Trophoblast cell (in vitro differentiated cells and primary cell): ENCODE measurements at regions not wholly inside any gene's neighbourhood (a gene's known extent, or its start where the extent isn't known, plus 50 kb on each side); places are given as distances from the start of the nearest gene placed in this dataset.

Source experiments
- DNase-seq, 2 donors: peaks; one replicate each; pipeline ENCODE4 v3.0.0-alpha.2; 2016
- H2AFZ ChIP-seq: 2 replicates; pipeline ENCODE4 v1.6.1; 2013; ENCODE audit warnings: low read length, moderate library complexity, mild to moderate bottlenecking; ENCODE audit not compliant: insufficient read depth, poor library complexity
- H2AK5ac ChIP-seq: 2 replicates; pipeline ENCODE4 v1.6.1; 2013; ENCODE audit warnings: mild to moderate bottlenecking, low read length
- H2BK120ac ChIP-seq: 2 replicates; pipeline ENCODE4 v1.6.1; 2013; ENCODE audit warnings: low read length, mild to moderate bottlenecking, moderate library complexity; ENCODE audit not compliant: insufficient read depth, poor library complexity
- H2BK12ac ChIP-seq: 2 replicates; pipeline ENCODE4 v1.6.1; 2013; ENCODE audit warnings: mild to moderate bottlenecking, low read length, moderate library complexity
- H2BK5ac ChIP-seq: 2 replicates; pipeline ENCODE4 v1.6.1; 2013; ENCODE audit warnings: low read length, low read depth, moderate library complexity, mild to moderate bottlenecking; ENCODE audit not compliant: poor library complexity
- H3K14ac ChIP-seq: 2 replicates; pipeline ENCODE4 v1.6.1; 2013; ENCODE audit warnings: mild to moderate bottlenecking, low read length
- H3K18ac ChIP-seq: 2 replicates; pipeline ENCODE4 v1.6.1; 2013; ENCODE audit warnings: mild to moderate bottlenecking, low read length
- H3K23ac ChIP-seq: 2 replicates; pipeline ENCODE4 v1.6.1; 2013; ENCODE audit warnings: low read length
- H3K27ac ChIP-seq: 2 replicates; pipeline ENCODE4 v1.5.1; 2013; ENCODE audit warnings: low read depth, mild to moderate bottlenecking, inconsistent platforms, low read length, moderate library complexity
- H3K27me3 ChIP-seq: 2 replicates; pipeline ENCODE4 v1.6.1; 2013; ENCODE audit warnings: inconsistent platforms, mild to moderate bottlenecking, low read length, moderate library complexity; ENCODE audit not compliant: insufficient read depth
- H3K36me3 ChIP-seq, 2 experiments: 1 replicate in 1 of 2; 2 replicates in 1 of 2; pipeline ENCODE4 v1.6.1; 2013; ENCODE audit warnings: low read length in 2 of 2, mild to moderate bottlenecking in 2 of 2, moderate library complexity in 1 of 2; ENCODE audit not compliant: insufficient read depth in 2 of 2, control insufficient read depth in 1 of 2
- H3K4ac ChIP-seq: 2 replicates; pipeline ENCODE4 v1.6.1; 2013; ENCODE audit warnings: low read depth, mild to moderate bottlenecking, low read length, moderate library complexity
- H3K4me1 ChIP-seq, 2 experiments: 1 replicate in 1 of 2; 2 replicates in 1 of 2; pipeline ENCODE4 v1.6.1; 2013; ENCODE audit warnings: low read length in 2 of 2, mild to moderate bottlenecking in 2 of 2, moderate library complexity in 1 of 2; ENCODE audit not compliant: insufficient read depth in 2 of 2, control insufficient read depth in 1 of 2
- H3K4me2 ChIP-seq: 2 replicates; pipeline ENCODE4 v1.6.1; 2013; ENCODE audit warnings: inconsistent platforms, mild to moderate bottlenecking, low read length, moderate library complexity
- H3K4me3 ChIP-seq: 2 replicates; pipeline ENCODE4 v1.5.1; 2013; ENCODE audit warnings: mild to moderate bottlenecking, low read depth, low read length, inconsistent platforms
- H3K79me1 ChIP-seq: one replicate; pipeline ENCODE4 v1.6.1; 2013; ENCODE audit warnings: low read length
- H3K79me2 ChIP-seq: 2 replicates; pipeline ENCODE4 v1.6.1; 2013; ENCODE audit warnings: low read length, mild to moderate bottlenecking; ENCODE audit not compliant: control insufficient read depth, insufficient read depth, poor library complexity
- H3K9ac ChIP-seq: 2 replicates; pipeline ENCODE4 v1.6.1; 2013; ENCODE audit warnings: mild to moderate bottlenecking, low read length
- H3K9me3 ChIP-seq: 2 replicates; pipeline ENCODE4 v1.6.1; 2013; ENCODE audit warnings: low read depth, mild to moderate bottlenecking, control low read depth, inconsistent platforms, low read length; ENCODE audit not compliant: insufficient read depth
- H4K12ac ChIP-seq: 2 replicates; pipeline ENCODE4 v1.6.1; 2013; ENCODE audit warnings: low read depth, mild to moderate bottlenecking, low read length, moderate library complexity
- H4K8ac ChIP-seq: 2 replicates; pipeline ENCODE4 v1.6.1; 2013; ENCODE audit warnings: low read depth, mild to moderate bottlenecking, low read length, moderate library complexity
- H4K91ac ChIP-seq: one replicate; pipeline ENCODE4 v1.6.1; 2013; ENCODE audit warnings: low read depth, mild to moderate bottlenecking, low read length, moderate library complexity
- WGBS: extraction: QIAGEN DNeasy Blood & Tissue Kit; methylation state at CpG from one replicate; pipeline ENCODE4 v1.1.7; 2013; ENCODE audit warnings: missing lambda C conversion rate; ENCODE audit not compliant: insufficient read length, insufficient coverage; ENCODE audit errors: extremely low coverage; 5-methylcytosine and 5-hydroxymethylcytosine counted together

DNA sequence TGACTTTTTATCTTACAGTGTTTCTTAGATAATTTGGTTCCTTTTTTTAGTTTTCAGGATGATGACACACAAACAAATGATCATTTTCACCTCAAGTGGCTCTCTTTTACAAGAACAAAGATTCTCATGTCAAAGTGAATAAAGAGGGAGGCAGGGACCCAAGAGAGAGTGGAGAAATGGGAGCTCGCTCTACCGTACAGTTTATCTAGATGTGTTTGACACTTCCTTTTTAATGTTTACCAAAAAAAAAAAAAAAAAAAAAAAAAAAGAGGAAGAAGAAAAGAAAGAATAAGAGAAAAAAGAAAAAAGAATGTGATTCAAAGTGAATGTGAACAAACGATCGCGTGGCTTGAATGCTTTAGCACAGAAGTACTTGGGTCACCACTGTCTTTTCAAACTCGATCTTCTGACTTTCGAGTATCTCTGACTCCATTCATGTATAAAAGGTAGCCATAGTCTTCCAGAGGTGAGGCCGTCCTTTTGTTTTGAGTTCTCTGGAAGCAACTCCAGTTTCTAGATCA, 75.6 kb upstream of the GRXCR1 start:
- Histone ChIP-seq H3K4ac (no peak overlapping the region), H3K27me3 (no peaks in the 10 kb centered on the region), H3K4me2 (no peak overlapping the region), H3K27ac (no peak overlapping the region), H2AFZ (no peak overlapping the region), H3K79me1 (no peaks in the 10 kb centered on the region), H4K8ac (no peak overlapping the region), H4K12ac (no peak overlapping the region), H3K23ac (no peak overlapping the region), H3K9me3 (no peaks in the 10 kb centered on the region), H3K18ac (no peak overlapping the region), H3K36me3 (no peaks in the 10 kb centered on the region), H3K4me1 (no peaks in the 10 kb centered on the region), H3K14ac (no peak overlapping the region), H2BK120ac (no peak overlapping the region), H3K79me2 (no peaks in the 10 kb centered on the region), H2AK5ac (no peak overlapping the region), H2BK5ac (no peak overlapping the region), H3K4me3 (no peak overlapping the region), H3K9ac (no peak overlapping the region), H4K91ac (no peak overlapping the region), H2BK12ac (no peak overlapping the region)
- no CpG with 5 or more reads among the region's 8 CpGs for WGBS
- no peak for DNase-seq

DNA sequence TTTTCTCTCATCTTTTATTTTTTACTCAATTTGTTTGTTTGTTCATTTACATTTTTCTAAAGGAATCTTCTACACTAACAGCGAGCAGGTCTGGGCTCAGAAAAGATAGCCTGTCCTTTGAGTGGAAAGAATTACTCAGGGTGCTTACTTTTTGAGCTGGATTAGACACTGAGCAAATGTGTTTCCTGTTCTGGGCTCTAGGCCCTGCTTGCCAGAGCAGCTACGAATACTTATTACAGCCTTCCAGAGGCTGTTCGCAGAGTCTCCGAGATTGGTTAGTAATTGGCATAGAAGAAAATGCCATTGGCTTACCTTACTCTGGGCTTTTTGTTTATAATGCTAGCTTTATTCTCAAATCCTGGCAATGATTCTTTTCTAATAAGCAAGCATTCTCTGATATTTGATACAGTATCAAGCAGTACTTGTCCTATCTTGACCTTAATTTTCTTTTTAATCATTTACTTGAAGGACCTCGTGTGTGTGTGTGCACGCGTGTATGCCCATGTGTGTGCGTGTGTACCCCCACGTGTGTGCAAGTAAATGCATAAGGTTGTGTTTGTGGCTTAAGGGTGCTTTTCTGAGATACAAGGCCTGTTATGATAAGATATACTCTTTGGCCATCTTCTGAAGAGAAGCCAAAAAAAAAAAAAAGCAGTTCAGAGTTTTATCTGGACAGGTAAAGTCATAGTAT, 76.2 kb upstream of the GRXCR1 start:
- H2BK12ac ChIP-seq = no peak overlapping the region
- H2AFZ ChIP-seq = no peak overlapping the region
- DNase-seq = no peak
- no peaks in the 10 kb centered on the region for H3K9me3 ChIP-seq
- no peak overlapping the region for H3K4ac ChIP-seq
- no peak overlapping the region for H2BK5ac ChIP-seq
- no peaks in the 10 kb centered on the region for H3K36me3 ChIP-seq
- no peak overlapping the region for H3K4me2 ChIP-seq
- no peak overlapping the region for H4K8ac ChIP-seq
- no peak overlapping the region for H3K23ac ChIP-seq
- H3K9ac ChIP-seq = no peak overlapping the region
- H3K79me1 ChIP-seq = no peaks in the 10 kb centered on the region
- no CpG with 5 or more reads among the region's 9 CpGs for WGBS
- no peaks in the 10 kb centered on the region for H3K4me1 ChIP-seq
- no peak overlapping the region for H3K4me3 ChIP-seq
- H3K27me3 ChIP-seq = no peaks in the 10 kb centered on the region
- H3K14ac ChIP-seq = no peak overlapping the region
- no peak overlapping the region for H4K91ac ChIP-seq
- no peaks in the 10 kb centered on the region for H3K79me2 ChIP-seq
- H4K12ac ChIP-seq = no peak overlapping the region
- no peak overlapping the region for H2AK5ac ChIP-seq
- no peak overlapping the region for H3K18ac ChIP-seq
- H2BK120ac ChIP-seq = no peak overlapping the region
- H3K27ac ChIP-seq = no peak overlapping the region

- Histone ChIP-seq H3K4me3 (no peak overlapping the region), H3K23ac (no peak overlapping the region), H4K12ac (no peak overlapping the region), H3K18ac (no peak overlapping the region), H2AK5ac (no peak overlapping the region), H3K4me2 (no peak overlapping the region), H3K27me3 (no peaks in the 10 kb centered on the region), H3K36me3 (no peaks in the 10 kb centered on the region), H2BK120ac (no peak overlapping the region), H2BK12ac (no peak overlapping the region), H2AFZ (no peak overlapping the region), H3K4me1 (no peaks in the 10 kb centered on the region), H3K27ac (no peak overlapping the region), H4K91ac (no peak overlapping the region), H3K4ac (no peak overlapping the region), H3K9me3 (peaks cover 3% of the 10 kb centered on the region), H3K14ac (no peak overlapping the region), H4K8ac (no peak overlapping the region), H3K9ac (no peak overlapping the region), H2BK5ac (no peak overlapping the region), H3K79me1 (no peaks in the 10 kb centered on the region), H3K79me2 (no peaks in the 10 kb centered on the region)
- no peak for DNase-seq
- WGBS = no CpG with 5 or more reads among the region's 7 CpGs
These were observed 83.0 kb upstream of the GRXCR1 start for GRCh38 chr4:42809419-42810084.

DNA sequence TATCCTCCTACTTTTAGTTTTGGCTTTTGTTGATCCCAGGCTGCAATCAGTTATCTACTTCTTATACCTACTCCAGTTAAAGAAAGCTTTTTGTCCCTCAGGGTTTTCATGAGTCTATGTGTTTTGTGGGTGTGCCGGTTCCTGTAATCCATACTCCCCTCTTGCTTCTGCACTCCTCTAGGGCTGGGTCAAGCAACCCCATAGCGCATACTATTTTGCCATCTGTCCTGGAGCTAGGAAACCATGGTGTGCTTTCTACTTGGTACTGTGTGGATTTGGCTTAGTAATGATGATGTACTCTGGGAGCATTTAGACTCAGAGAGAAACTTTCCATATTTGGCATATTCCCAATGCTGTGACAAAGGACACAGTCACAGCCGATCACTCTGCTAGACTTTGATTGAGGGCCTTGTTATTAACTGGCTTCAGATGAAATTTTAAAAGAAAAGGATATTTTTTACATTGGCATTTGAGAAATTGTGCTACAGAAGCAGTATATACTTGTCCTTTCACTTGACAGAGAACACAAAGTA, 86.1 kb upstream of the GRXCR1 start:
- H4K12ac ChIP-seq = no peak overlapping the region
- no peaks in the 10 kb centered on the region for H3K79me1 ChIP-seq
- H3K14ac ChIP-seq = no peak overlapping the region
- H2AFZ ChIP-seq = no peak overlapping the region
- WGBS = no CpG with 5 or more reads among the region's 3 CpGs
- H3K23ac ChIP-seq = no peak overlapping the region
- H3K4ac ChIP-seq = no peak overlapping the region
- peaks cover 11% of the 10 kb centered on the region for H3K9me3 ChIP-seq
- no peak overlapping the region for H3K9ac ChIP-seq
- H3K18ac ChIP-seq = no peak overlapping the region
- no peak overlapping the region for H3K4me3 ChIP-seq
- no peak overlapping the region for H2BK12ac ChIP-seq
- no peaks in the 10 kb centered on the region for H3K79me2 ChIP-seq
- no peak overlapping the region for H2BK120ac ChIP-seq
- H2AK5ac ChIP-seq = no peak overlapping the region
- no peak overlapping the region for H3K4me2 ChIP-seq
- H3K27ac ChIP-seq = no peak overlapping the region
- no peak for DNase-seq
- H2BK5ac ChIP-seq = no peak overlapping the region
- H3K4me1 ChIP-seq = no peaks in the 10 kb centered on the region
- no peaks in the 10 kb centered on the region for H3K27me3 ChIP-seq
- H3K36me3 ChIP-seq = no peaks in the 10 kb centered on the region
- H4K8ac ChIP-seq = no peak overlapping the region
- no peak overlapping the region for H4K91ac ChIP-seq
